ENCODE measurements at regions not wholly inside any gene's neighbourhood (a gene's known extent, or its start where the extent isn't known, plus 50 kb on each side); places are given as distances from the start of the nearest gene placed in this dataset.

GRCh38 chr17:77555741-77556291 is 402.7 kb upstream of the TNRC6C start:
- H2AFZ ChIP-seq (ENCODE audit: low read depth, low read length) = no peak overlapping the region
- TF ChIP-seq, protein P1, sequence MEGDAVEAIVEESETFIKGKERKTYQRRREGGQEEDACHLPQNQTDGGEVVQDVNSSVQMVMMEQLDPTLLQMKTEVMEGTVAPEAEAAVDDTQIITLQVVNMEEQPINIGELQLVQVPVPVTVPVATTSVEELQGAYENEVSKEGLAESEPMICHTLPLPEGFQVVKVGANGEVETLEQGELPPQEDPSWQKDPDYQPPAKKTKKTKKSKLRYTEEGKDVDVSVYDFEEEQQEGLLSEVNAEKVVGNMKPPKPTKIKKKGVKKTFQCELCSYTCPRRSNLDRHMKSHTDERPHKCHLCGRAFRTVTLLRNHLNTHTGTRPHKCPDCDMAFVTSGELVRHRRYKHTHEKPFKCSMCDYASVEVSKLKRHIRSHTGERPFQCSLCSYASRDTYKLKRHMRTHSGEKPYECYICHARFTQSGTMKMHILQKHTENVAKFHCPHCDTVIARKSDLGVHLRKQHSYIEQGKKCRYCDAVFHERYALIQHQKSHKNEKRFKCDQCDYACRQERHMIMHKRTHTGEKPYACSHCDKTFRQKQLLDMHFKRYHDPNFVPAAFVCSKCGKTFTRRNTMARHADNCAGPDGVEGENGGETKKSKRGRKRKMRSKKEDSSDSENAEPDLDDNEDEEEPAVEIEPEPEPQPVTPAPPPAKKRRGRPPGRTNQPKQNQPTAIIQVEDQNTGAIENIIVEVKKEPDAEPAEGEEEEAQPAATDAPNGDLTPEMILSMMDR (IDR thresholded peaks at IDR 0.05; ENCODE audit: low read depth, low read length) = no peak
- TF ChIP-seq EZH2phosphoT487 (IDR thresholded peaks at IDR 0.05; ENCODE audit: low read depth) = no peak
- no peaks in the 10 kb centered on the region for H3K36me3 ChIP-seq (replicated peaks; ENCODE audit: low read depth, low read length)
- peaks cover 37% of the 10 kb centered on the region for H3K27me3 ChIP-seq (ENCODE audit: low read depth, low read length)
- H3K4me3 ChIP-seq (ENCODE audit: low read length) = no peak overlapping the region
- H3K9me3 ChIP-seq (ENCODE audit: insufficient read depth, low read length) = no peaks in the 10 kb centered on the region
- no peaks in the 10 kb centered on the region for H3K4me1 ChIP-seq (ENCODE audit: low read length)
- no peak overlapping the region for H3K27ac ChIP-seq (ENCODE audit: low read length)
- H4K20me1 ChIP-seq (ENCODE audit: insufficient read depth, low read length) = no peaks in the 10 kb centered on the region
- no peaks in the 10 kb centered on the region for H3K79me2 ChIP-seq (ENCODE audit: low read length)
- no peak overlapping the region for H3K4me2 ChIP-seq (ENCODE audit: low read length)
- no peak overlapping the region for H3K9ac ChIP-seq (ENCODE audit: low read length)

DNA sequence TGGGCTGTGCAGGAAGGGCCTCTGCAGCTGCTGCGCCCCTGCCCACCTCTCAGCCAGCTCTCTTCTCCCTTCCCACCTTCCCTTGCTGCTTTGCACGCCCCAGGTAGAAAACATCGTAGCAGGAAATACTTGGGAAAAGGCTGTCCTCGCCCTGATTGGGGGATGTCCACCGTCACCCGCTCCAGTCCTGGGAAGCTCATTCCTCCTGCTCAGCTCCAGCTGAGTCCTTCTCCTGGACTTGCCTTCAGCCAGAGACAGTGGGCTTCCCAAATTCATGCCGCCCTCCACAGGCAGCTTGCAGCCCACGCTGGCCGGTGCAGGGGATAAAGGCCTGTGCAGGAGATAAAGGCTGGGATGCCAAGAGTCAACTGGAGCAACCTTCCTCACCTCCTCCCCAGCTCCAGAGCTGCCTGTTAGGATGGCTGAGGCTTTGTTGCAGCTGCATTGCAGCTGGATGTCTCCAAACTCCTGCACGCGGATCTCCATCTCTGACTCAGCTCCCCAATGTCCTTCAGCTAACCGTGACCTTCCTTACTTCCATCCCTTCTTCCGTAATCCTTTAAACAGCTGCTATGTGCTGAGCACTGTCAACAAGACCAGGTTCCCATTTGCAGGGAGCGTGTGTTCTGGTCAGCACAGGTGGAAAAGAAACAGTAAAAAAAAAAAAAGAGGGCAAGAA is 402.0 kb upstream of the TNRC6C start:
- Histone ChIP-seq H3K4me3 (ENCODE audit: low read length) (no peak overlapping the region), H2AFZ (ENCODE audit: low read depth, low read length) (no peak overlapping the region), H3K9me3 (ENCODE audit: insufficient read depth, low read length) (no peaks in the 10 kb centered on the region), H3K36me3 (replicated peaks; ENCODE audit: low read depth, low read length) (no peaks in the 10 kb centered on the region), H3K27ac (ENCODE audit: low read length) (no peak overlapping the region), H3K4me1 (ENCODE audit: low read length) (no peaks in the 10 kb centered on the region), H4K20me1 (ENCODE audit: insufficient read depth, low read length) (no peaks in the 10 kb centered on the region), H3K4me2 (ENCODE audit: low read length) (no peak overlapping the region), H3K9ac (ENCODE audit: low read length) (no peak overlapping the region), H3K79me2 (ENCODE audit: low read length) (no peaks in the 10 kb centered on the region), H3K27me3 (ENCODE audit: low read depth, low read length) (peaks cover 32% of the 10 kb centered on the region)
- TF ChIP-seq EZH2phosphoT487 (IDR thresholded peaks at IDR 0.05; ENCODE audit: low read depth) = no peak
- TF ChIP-seq, protein P1 (IDR thresholded peaks at IDR 0.05; ENCODE audit: low read depth, low read length) = no peak

DNA sequence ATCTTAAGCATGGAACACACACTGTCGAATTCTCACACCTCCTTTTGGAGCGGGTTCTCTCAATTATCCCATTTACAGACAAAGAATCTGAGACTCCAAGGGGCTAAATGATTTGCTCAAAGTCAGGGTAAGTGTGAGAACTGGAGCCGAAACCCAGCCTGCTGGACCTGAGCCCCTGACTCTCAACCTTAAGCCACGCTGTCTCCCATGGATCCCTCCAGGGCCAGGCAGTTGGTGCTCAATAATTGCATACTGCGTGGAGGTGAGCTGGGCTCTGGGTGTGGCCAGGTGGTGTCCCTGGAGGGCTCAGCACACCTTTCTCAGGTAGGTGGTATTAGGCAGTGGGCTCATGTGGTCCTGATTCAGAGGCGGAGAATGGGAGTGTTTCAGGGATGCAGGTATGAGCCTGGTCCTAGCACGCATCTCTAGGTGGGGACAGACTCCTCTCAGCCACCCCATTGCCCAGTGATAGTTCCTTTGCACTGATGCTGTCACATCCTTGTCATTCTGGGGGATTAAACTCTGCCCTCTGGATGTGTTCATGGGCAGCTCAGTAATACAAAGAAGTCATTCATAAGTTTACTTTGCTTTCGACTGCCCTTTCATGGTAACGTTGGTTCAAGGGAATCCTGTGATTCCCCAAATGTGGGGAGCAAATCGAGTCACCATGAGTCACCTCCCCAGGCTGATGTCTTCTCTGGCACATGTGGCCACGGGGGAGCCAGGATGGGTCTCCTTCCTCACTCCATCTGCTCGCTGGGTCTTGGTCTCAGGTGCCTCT is 399.5 kb upstream of the TNRC6C start:
- Histone ChIP-seq H3K9ac (ENCODE audit: low read length) (no peak overlapping the region), H3K79me2 (ENCODE audit: low read length) (no peaks in the 10 kb centered on the region), H3K9me3 (ENCODE audit: insufficient read depth, low read length) (no peaks in the 10 kb centered on the region), H3K36me3 (replicated peaks; ENCODE audit: low read depth, low read length) (no peaks in the 10 kb centered on the region), H3K27me3 (ENCODE audit: low read depth, low read length) (peaks cover 30% of the 10 kb centered on the region), H2AFZ (ENCODE audit: low read depth, low read length) (no peak overlapping the region), H3K4me3 (ENCODE audit: low read length) (no peak overlapping the region), H4K20me1 (ENCODE audit: insufficient read depth, low read length) (no peaks in the 10 kb centered on the region), H3K4me1 (ENCODE audit: low read length) (no peaks in the 10 kb centered on the region), H3K27ac (ENCODE audit: low read length) (no peak overlapping the region), H3K4me2 (ENCODE audit: low read length) (no peak overlapping the region)
- TF ChIP-seq, protein P1 (IDR thresholded peaks at IDR 0.05; ENCODE audit: low read depth, low read length) = no peak
- no peak for TF ChIP-seq EZH2phosphoT487 (IDR thresholded peaks at IDR 0.05; ENCODE audit: low read depth)

DNA sequence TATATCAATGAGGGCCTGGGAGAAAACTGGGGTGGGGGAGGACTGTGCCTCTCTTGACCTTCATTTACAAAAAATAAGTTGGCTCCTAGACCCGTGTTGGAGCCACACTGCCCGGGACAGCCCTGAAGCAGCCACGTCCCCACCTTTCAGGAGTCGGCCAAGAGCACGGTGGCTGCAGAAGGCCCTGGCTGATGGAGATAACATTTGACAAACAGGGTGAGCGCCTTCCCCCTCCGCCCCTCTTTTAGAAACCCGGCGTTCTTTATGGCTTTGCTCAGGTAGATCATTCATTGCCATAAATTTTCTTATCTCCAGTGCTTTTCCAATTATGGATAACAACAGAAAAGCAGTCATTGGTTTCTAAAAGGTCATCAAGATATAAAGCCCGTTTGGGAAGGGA is 398.1 kb upstream of the TNRC6C start:
- H2AFZ ChIP-seq (ENCODE audit: low read depth, low read length) = no peak overlapping the region
- no peak for TF ChIP-seq EZH2phosphoT487 (IDR thresholded peaks at IDR 0.05; ENCODE audit: low read depth)
- TF ChIP-seq, protein P1 (IDR thresholded peaks at IDR 0.05; ENCODE audit: low read depth, low read length) = no peak
- H3K27ac ChIP-seq (ENCODE audit: low read length) = no peak overlapping the region
- no peaks in the 10 kb centered on the region for H4K20me1 ChIP-seq (ENCODE audit: insufficient read depth, low read length)
- no peak overlapping the region for H3K4me3 ChIP-seq (ENCODE audit: low read length)
- H3K36me3 ChIP-seq (replicated peaks; ENCODE audit: low read depth, low read length) = no peaks in the 10 kb centered on the region
- peaks cover 31% of the 10 kb centered on the region for H3K27me3 ChIP-seq (ENCODE audit: low read depth, low read length)
- no peaks in the 10 kb centered on the region for H3K79me2 ChIP-seq (ENCODE audit: low read length)
- H3K9ac ChIP-seq (ENCODE audit: low read length) = no peak overlapping the region
- no peaks in the 10 kb centered on the region for H3K9me3 ChIP-seq (ENCODE audit: insufficient read depth, low read length)
- H3K4me1 ChIP-seq (ENCODE audit: low read length) = no peaks in the 10 kb centered on the region
- H3K4me2 ChIP-seq (ENCODE audit: low read length) = no peak overlapping the region

All from OCI-LY3 (cell line).